CD14-positive monocyte (primary cell): ENCODE measurements at regions not wholly inside any gene's neighbourhood (a gene's known extent, or its start where the extent isn't known, plus 50 kb on each side); places are given as distances from the start of the nearest gene placed in this dataset.

Experiments
- DNase-seq, 3 donors: peaks; one replicate each; pipeline ENCODE4 v3.0.0-alpha.2; 2011 to 2022
- H2AFZ ChIP-seq: 2 replicates; pipeline ENCODE4 v1.6.0; 2012; ENCODE audit warnings: mild to moderate bottlenecking, low read depth, low read length, inconsistent platforms; ENCODE audit not compliant: insufficient read depth, poor library complexity, severe bottlenecking
- H3K27ac ChIP-seq, 2 donors: 1 replicate in 1 of 2; 2 replicates in 1 of 2; pipeline ENCODE4 v1.5.1; 2012 to 2013; ENCODE audit warnings: low read length in 2 of 2, control low read depth in 1 of 2, inconsistent platforms in 1 of 2, low read depth in 1 of 2, mild to moderate bottlenecking in 1 of 2
- H3K27me3 ChIP-seq, 2 donors: one replicate each; pipeline versions ENCODE4 v1.6.0 to v1.6.1; 2011 to 2013; ENCODE audit warnings: low read length in 2 of 2; ENCODE audit not compliant: control insufficient read depth in 2 of 2, insufficient read depth in 2 of 2
- H3K36me3 ChIP-seq, 2 donors: replicated peaks in 1 of 2; 1 replicate in 1 of 2; 2 replicates in 1 of 2; pipeline versions ENCODE4 v1.5.1 to v1.6.1; 2012 to 2013; ENCODE audit warnings: low read length in 2 of 2, control low read depth in 1 of 2, inconsistent platforms in 1 of 2, mild to moderate bottlenecking in 1 of 2; ENCODE audit not compliant: insufficient read depth in 2 of 2, control insufficient read depth in 1 of 2
- H3K4me1 ChIP-seq, 2 donors: 1 replicate in 1 of 2; 2 replicates in 1 of 2; pipeline versions ENCODE4 v1.5.1 to v1.6.1; 2012 to 2013; ENCODE audit warnings: low read length in 2 of 2, control low read depth in 1 of 2, inconsistent platforms in 1 of 2, mild to moderate bottlenecking in 1 of 2, moderate library complexity in 1 of 2; ENCODE audit not compliant: insufficient read depth in 2 of 2, control insufficient read depth in 1 of 2
- H3K4me2 ChIP-seq: replicated peaks from 2 replicates; pipeline ENCODE3; 2012; ENCODE audit warnings: low read length, moderate library complexity, mild to moderate bottlenecking; ENCODE audit not compliant: poor library complexity, severe bottlenecking; ENCODE audit errors: extremely low read depth
- H3K4me3 ChIP-seq, 3 experiments: fragments of 200-600 bp in 1 of 3; sonication (generic) in 1 of 3; replicated peaks in 1 of 3; 1 replicate in 2 of 3; 2 replicates in 1 of 3; pipeline ENCODE4 v1.5.1; 2011 to 2013; ENCODE audit warnings: low read length in 3 of 3, mild to moderate bottlenecking in 3 of 3, control low read depth in 2 of 3, low read depth in 2 of 3, inconsistent platforms in 1 of 3, moderate library complexity in 1 of 3
- H3K79me2 ChIP-seq: 2 replicates; pipeline ENCODE4 v1.6.0; 2012; ENCODE audit warnings: mild to moderate bottlenecking, control low read depth, inconsistent platforms, low read length, moderate library complexity; ENCODE audit not compliant: insufficient read depth
- H3K9ac ChIP-seq: 2 replicates; pipeline ENCODE4 v1.6.0; 2017; ENCODE audit warnings: low read length, mild to moderate bottlenecking; ENCODE audit not compliant: insufficient read depth, poor library complexity, severe bottlenecking
- H3K9me3 ChIP-seq, 2 donors: replicated peaks in 1 of 2; 1 replicate in 1 of 2; 2 replicates in 1 of 2; pipeline versions ENCODE4 v1.5.1 to v1.6.1; 2012 to 2013; ENCODE audit warnings: low read length in 2 of 2, control low read depth in 1 of 2; ENCODE audit not compliant: control insufficient read depth in 1 of 2, insufficient read depth in 1 of 2
- H4K20me1 ChIP-seq: 2 replicates; pipeline ENCODE4 v1.6.0; 2012; ENCODE audit warnings: mild to moderate bottlenecking, low read length, control low read depth, moderate library complexity; ENCODE audit not compliant: insufficient read depth
- H3K27ac Mint-ChIP-seq, 7 donors: one replicate each; pipeline ENCODE4 v1.8.0; 2020; ENCODE audit warnings: mild to moderate bottlenecking in 7 of 7, mixed read lengths in 7 of 7, moderate library complexity in 6 of 7, inconsistent platforms in 2 of 7
- H3K27me3 Mint-ChIP-seq, 3 donors: one replicate each; pipeline ENCODE4 v1.8.0; 2021 to 2022; ENCODE audit warnings: low read depth in 3 of 3, mild to moderate bottlenecking in 3 of 3, mixed read lengths in 3 of 3, moderate library complexity in 3 of 3, inconsistent platforms in 1 of 3
- H3K36me3 Mint-ChIP-seq, 2 donors: one replicate each; pipeline ENCODE4 v1.8.0; 2020; ENCODE audit warnings: mixed read lengths in 2 of 2, inconsistent platforms in 1 of 2, mild to moderate bottlenecking in 1 of 2
- H3K4me1 Mint-ChIP-seq: one replicate; pipeline ENCODE4 v1.8.0; 2020; ENCODE audit warnings: mild to moderate bottlenecking, mixed read lengths
- H3K4me3 Mint-ChIP-seq, 2 donors: one replicate each; pipeline ENCODE4 v1.8.0; 2020; ENCODE audit warnings: mild to moderate bottlenecking in 2 of 2, mixed read lengths in 2 of 2, moderate library complexity in 1 of 2
- H3K9me3 Mint-ChIP-seq, 7 donors: one replicate each; pipeline ENCODE4 v1.8.0; 2020 to 2022; ENCODE audit warnings: mixed read lengths in 7 of 7, mild to moderate bottlenecking in 6 of 7, moderate library complexity in 6 of 7, inconsistent platforms in 2 of 7
- CTCF ChIP-seq: fragments of 200-600 bp; IDR thresholded peaks from one replicate; pipeline ENCODE4 v1.8.0; 2022; ENCODE audit warnings: antibody characterized with exemption, mild to moderate bottlenecking
- WGBS: methylation state at CpG from one replicate; pipeline ENCODE4 v1.1.5; 2013; ENCODE audit warnings: missing lambda C conversion rate; ENCODE audit not compliant: insufficient coverage; 5-methylcytosine and 5-hydroxymethylcytosine counted together
- intact Hi-C, 2 donors: fragments of 100-400 bp; cut with micrococcal nuclease; formaldehyde crosslinking; loops; one replicate each; pipeline versions ENCODE4 v1.15.0 to v1.15.1; 2023

GRCh38 chr14:95462491-95462890 is 54.0 kb downstream of the SYNE3 start:
- peaks cover 83 to 97% of the 10 kb centered on the region in 2 donors for H3K36me3 Mint-ChIP-seq
- Histone ChIP-seq H3K79me2 (peaks cover 20% of the 10 kb centered on the region), H2AFZ (no peak overlapping the region), H3K4me3 (no peak overlapping the region), H3K9me3 (no peaks in the 10 kb centered on the region), H3K36me3 (peaks cover 89 to 100% of the 10 kb centered on the region in 2 donors), H3K4me2 (no peak overlapping the region), H3K27me3 (no peaks in the 10 kb centered on the region), H3K4me1 (no peaks in the 10 kb centered on the region), H3K27ac (no peak overlapping the region), H3K9ac (no peak overlapping the region), H4K20me1 (peaks cover 99% of the 10 kb centered on the region)
- H3K4me1 Mint-ChIP-seq = peaks cover 2% of the 10 kb centered on the region
- DNase-seq = no peak
- peak overlapping the region in 3 of 7 donors; percentile 26 to 59 (median 32) for H3K27ac Mint-ChIP-seq
- no peak overlapping the region for H3K4me3 Mint-ChIP-seq
- peaks cover 0 to 1% (median 0%) of the 10 kb centered on the region in 7 donors for H3K9me3 Mint-ChIP-seq
- peaks cover 0 to 1% (median 0%) of the 10 kb centered on the region in 3 donors for H3K27me3 Mint-ChIP-seq
- no peak for TF ChIP-seq CTCF
- intact Hi-C loops = no loop called here
- WGBS = 92% methylated on average over 10 of the region's 10 CpGs

- H3K27me3 Mint-ChIP-seq = peaks cover 0 to 1% (median 0%) of the 10 kb centered on the region in 3 donors
- no peak overlapping the region for H3K4me3 ChIP-seq
- no peaks in the 10 kb centered on the region for H3K4me1 ChIP-seq
- H3K9me3 ChIP-seq = no peaks in the 10 kb centered on the region
- H3K36me3 Mint-ChIP-seq = peaks cover 75 to 95% of the 10 kb centered on the region in 2 donors
- no peak overlapping the region for H3K27ac ChIP-seq
- no peak overlapping the region for H2AFZ ChIP-seq
- H3K4me3 Mint-ChIP-seq = no peak overlapping the region
- H3K9ac ChIP-seq = no peak overlapping the region
- H4K20me1 ChIP-seq = peaks cover 94% of the 10 kb centered on the region
- DNase-seq = no peak
- peaks cover 2% of the 10 kb centered on the region for H3K4me1 Mint-ChIP-seq
- intact Hi-C loops = no loop called here
- H3K9me3 Mint-ChIP-seq = peaks cover 0 to 1% (median 0%) of the 10 kb centered on the region in 7 donors
- peaks cover 86 to 100% of the 10 kb centered on the region in 2 donors for H3K36me3 ChIP-seq
- 94% methylated on average over 23 of the region's 29 CpGs for WGBS
- H3K4me2 ChIP-seq = no peak overlapping the region
- H3K79me2 ChIP-seq = peaks cover 13% of the 10 kb centered on the region
- no peaks in the 10 kb centered on the region for H3K27me3 ChIP-seq
- no peak for TF ChIP-seq CTCF
- H3K27ac Mint-ChIP-seq = peak overlapping the region in 2 of 7 donors; percentile 39 to 41
Observed at GRCh38 chr14:95460647-95461478, 55.6 kb downstream of the SYNE3 start.
